GM23338 (cell line): ENCODE measurements at regions not wholly inside any gene's neighbourhood (a gene's known extent, or its start where the extent isn't known, plus 50 kb on each side); places are given as distances from the start of the nearest gene placed in this dataset.

Experiments
- CREB1 ChIP-seq: fragments of 250-450 bp; sonication (Bioruptor Pico); IDR thresholded peaks from 2 replicates; pipeline ENCODE4 v1.5.0; 2020; ENCODE audit warnings: low read depth, mild to moderate bottlenecking, moderate library complexity
- EZH2 ChIP-seq: fragments of 200-600 bp; sonication (generic); IDR thresholded peaks from one replicate; pipeline ENCODE4 v1.8.0; 2017; ENCODE audit warnings: antibody characterized with exemption, mild to moderate bottlenecking, low read depth; ENCODE audit not compliant: unreplicated experiment
- EZH2phosphoT487 ChIP-seq: fragments of 200-600 bp; sonication (generic); IDR thresholded peaks from one replicate; pipeline ENCODE4 v1.8.1; 2018; ENCODE audit warnings: antibody characterized with exemption; ENCODE audit not compliant: unreplicated experiment
- JUNB ChIP-seq: IDR thresholded peaks from one replicate; pipeline ENCODE4 v1.6.1; 2016; ENCODE audit warnings: antibody characterized with exemption; ENCODE audit not compliant: unreplicated experiment
- NANOG ChIP-seq: IDR thresholded peaks from 2 replicates; pipeline ENCODE4 v1.6.1; 2016; ENCODE audit warnings: antibody characterized with exemption, borderline replicate concordance
- POLR2AphosphoS5 ChIP-seq: IDR thresholded peaks from 2 replicates; pipeline ENCODE4 v1.6.1; 2016; ENCODE audit warnings: antibody characterized with exemption, low read depth
- STAT1 ChIP-seq: IDR thresholded peaks from one replicate; pipeline ENCODE4 v1.6.1; 2016; ENCODE audit warnings: antibody characterized with exemption; ENCODE audit not compliant: unreplicated experiment
- ZNF114 ChIP-seq: fragments of 250-450 bp; sonication (Bioruptor Pico); IDR thresholded peaks from 2 replicates; pipeline ENCODE4 v1.5.0; 2020; ENCODE audit warnings: mild to moderate bottlenecking, moderate library complexity
- ZNF331 ChIP-seq: fragments of 250-450 bp; sonication (Bioruptor Pico); IDR thresholded peaks from 2 replicates; pipeline ENCODE4 v1.5.0; 2020; ENCODE audit warnings: low read depth, mild to moderate bottlenecking, moderate library complexity
- TF ChIP-seq, protein P1 (sequence below), 2 experiments: fragments of 200-600 bp in 1 of 2; sonication (generic) in 1 of 2; conservative IDR thresholded peaks; 2 replicates each; pipeline versions ENCODE4 v1.5.1 to v1.6.1; 2016 to 2017; ENCODE audit warnings: antibody characterized with exemption in 2 of 2, low read depth in 2 of 2, mild to moderate bottlenecking in 2 of 2, moderate library complexity in 1 of 2
- TF ChIP-seq, protein P2 (sequence below): IDR thresholded peaks from one replicate; pipeline ENCODE4 v1.6.1; 2018; ENCODE audit warnings: antibody characterized with exemption; ENCODE audit not compliant: unreplicated experiment
- TF ChIP-seq, protein P3 (sequence below): IDR thresholded peaks from 2 replicates; pipeline ENCODE4 v1.6.1; 2016; ENCODE audit warnings: antibody characterized with exemption

GRCh38 chr1:96352733-96353132, 368.9 kb upstream of the PTBP2 start:
- TF ChIP-seq EZH2 (no peak), POLR2AphosphoS5 (no peak), EZH2phosphoT487 (no peak), STAT1 (no peak), JUNB (no peak), ZNF331 (no peak), NANOG (no peak), ZNF114 (CRISPR knock-in tag) (no peak), CREB1 (CRISPR knock-in tag) (no peak)
- TF ChIP-seq, protein P1, sequence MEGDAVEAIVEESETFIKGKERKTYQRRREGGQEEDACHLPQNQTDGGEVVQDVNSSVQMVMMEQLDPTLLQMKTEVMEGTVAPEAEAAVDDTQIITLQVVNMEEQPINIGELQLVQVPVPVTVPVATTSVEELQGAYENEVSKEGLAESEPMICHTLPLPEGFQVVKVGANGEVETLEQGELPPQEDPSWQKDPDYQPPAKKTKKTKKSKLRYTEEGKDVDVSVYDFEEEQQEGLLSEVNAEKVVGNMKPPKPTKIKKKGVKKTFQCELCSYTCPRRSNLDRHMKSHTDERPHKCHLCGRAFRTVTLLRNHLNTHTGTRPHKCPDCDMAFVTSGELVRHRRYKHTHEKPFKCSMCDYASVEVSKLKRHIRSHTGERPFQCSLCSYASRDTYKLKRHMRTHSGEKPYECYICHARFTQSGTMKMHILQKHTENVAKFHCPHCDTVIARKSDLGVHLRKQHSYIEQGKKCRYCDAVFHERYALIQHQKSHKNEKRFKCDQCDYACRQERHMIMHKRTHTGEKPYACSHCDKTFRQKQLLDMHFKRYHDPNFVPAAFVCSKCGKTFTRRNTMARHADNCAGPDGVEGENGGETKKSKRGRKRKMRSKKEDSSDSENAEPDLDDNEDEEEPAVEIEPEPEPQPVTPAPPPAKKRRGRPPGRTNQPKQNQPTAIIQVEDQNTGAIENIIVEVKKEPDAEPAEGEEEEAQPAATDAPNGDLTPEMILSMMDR (conservative IDR thresholded peaks at IDR 0.05; ENCODE audit: low read depth in 2 of 2) = no peak
- TF ChIP-seq, protein P2, sequence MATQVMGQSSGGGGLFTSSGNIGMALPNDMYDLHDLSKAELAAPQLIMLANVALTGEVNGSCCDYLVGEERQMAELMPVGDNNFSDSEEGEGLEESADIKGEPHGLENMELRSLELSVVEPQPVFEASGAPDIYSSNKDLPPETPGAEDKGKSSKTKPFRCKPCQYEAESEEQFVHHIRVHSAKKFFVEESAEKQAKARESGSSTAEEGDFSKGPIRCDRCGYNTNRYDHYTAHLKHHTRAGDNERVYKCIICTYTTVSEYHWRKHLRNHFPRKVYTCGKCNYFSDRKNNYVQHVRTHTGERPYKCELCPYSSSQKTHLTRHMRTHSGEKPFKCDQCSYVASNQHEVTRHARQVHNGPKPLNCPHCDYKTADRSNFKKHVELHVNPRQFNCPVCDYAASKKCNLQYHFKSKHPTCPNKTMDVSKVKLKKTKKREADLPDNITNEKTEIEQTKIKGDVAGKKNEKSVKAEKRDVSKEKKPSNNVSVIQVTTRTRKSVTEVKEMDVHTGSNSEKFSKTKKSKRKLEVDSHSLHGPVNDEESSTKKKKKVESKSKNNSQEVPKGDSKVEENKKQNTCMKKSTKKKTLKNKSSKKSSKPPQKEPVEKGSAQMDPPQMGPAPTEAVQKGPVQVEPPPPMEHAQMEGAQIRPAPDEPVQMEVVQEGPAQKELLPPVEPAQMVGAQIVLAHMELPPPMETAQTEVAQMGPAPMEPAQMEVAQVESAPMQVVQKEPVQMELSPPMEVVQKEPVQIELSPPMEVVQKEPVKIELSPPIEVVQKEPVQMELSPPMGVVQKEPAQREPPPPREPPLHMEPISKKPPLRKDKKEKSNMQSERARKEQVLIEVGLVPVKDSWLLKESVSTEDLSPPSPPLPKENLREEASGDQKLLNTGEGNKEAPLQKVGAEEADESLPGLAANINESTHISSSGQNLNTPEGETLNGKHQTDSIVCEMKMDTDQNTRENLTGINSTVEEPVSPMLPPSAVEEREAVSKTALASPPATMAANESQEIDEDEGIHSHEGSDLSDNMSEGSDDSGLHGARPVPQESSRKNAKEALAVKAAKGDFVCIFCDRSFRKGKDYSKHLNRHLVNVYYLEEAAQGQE = no peak
- TF ChIP-seq, protein P3, sequence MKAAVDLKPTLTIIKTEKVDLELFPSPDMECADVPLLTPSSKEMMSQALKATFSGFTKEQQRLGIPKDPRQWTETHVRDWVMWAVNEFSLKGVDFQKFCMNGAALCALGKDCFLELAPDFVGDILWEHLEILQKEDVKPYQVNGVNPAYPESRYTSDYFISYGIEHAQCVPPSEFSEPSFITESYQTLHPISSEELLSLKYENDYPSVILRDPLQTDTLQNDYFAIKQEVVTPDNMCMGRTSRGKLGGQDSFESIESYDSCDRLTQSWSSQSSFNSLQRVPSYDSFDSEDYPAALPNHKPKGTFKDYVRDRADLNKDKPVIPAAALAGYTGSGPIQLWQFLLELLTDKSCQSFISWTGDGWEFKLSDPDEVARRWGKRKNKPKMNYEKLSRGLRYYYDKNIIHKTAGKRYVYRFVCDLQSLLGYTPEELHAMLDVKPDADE = no peak
